WI38 (cell line): ENCODE measurements at regions not wholly inside any gene's neighbourhood (a gene's known extent, or its start where the extent isn't known, plus 50 kb on each side); places are given as distances from the start of the nearest gene placed in this dataset.

Experiments
- H3K4me3 ChIP-seq: 2 replicates; pipeline ENCODE4 v1.5.1; 2011; ENCODE audit warnings: low read depth, mild to moderate bottlenecking, control low read depth, low read length
- TF ChIP-seq, protein P1 (sequence below): IDR thresholded peaks from 2 replicates; pipeline ENCODE4 v1.5.1; 2012; ENCODE audit warnings: low read depth, mild to moderate bottlenecking, control low read depth, low read length

- TF ChIP-seq, protein P1, sequence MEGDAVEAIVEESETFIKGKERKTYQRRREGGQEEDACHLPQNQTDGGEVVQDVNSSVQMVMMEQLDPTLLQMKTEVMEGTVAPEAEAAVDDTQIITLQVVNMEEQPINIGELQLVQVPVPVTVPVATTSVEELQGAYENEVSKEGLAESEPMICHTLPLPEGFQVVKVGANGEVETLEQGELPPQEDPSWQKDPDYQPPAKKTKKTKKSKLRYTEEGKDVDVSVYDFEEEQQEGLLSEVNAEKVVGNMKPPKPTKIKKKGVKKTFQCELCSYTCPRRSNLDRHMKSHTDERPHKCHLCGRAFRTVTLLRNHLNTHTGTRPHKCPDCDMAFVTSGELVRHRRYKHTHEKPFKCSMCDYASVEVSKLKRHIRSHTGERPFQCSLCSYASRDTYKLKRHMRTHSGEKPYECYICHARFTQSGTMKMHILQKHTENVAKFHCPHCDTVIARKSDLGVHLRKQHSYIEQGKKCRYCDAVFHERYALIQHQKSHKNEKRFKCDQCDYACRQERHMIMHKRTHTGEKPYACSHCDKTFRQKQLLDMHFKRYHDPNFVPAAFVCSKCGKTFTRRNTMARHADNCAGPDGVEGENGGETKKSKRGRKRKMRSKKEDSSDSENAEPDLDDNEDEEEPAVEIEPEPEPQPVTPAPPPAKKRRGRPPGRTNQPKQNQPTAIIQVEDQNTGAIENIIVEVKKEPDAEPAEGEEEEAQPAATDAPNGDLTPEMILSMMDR, result no peak
- H3K4me3 ChIP-seq, result no peak overlapping the region
These were observed 135.4 kb upstream of the RPH3A start for GRCh38 chr12:112656141-112656540.

GRCh38 chr12:112664569-112664968 lies 127.0 kb upstream of the RPH3A start:
- TF ChIP-seq, protein P1, result no peak
- H3K4me3 ChIP-seq, result no peak overlapping the region

GRCh38 chr12:112665958-112666357 lies 125.6 kb upstream of the RPH3A start:
- H3K4me3 ChIP-seq, result no peak overlapping the region
- TF ChIP-seq, protein P1, result no peak

GRCh38 chr12:112671564-112671963 lies 120.0 kb upstream of the RPH3A start:
- TF ChIP-seq, protein P1, result no peak
- H3K4me3 ChIP-seq, result no peak overlapping the region

DNA sequence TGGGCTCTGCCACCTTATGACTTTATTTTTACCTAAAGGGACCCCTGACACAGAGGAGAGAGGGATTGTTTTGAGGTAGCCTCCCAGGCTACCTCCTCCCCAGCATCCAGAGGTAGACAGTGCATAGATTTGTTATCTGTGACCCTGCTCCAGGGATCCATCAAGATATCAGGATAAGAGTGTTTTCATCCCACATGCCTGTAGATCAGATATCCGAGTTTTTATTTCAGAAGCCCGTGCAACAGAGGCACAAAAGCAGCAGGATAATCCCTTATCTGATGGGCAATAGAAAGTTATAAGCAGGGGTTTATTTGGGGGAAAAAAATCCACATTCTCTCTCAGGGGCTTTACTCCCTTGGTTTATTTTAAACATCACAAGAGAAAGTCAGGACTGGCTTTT lies 117.0 kb upstream of the RPH3A start:
- TF ChIP-seq, protein P1, result no peak
- no peak overlapping the region for H3K4me3 ChIP-seq

- TF ChIP-seq, protein P1, result no peak
- H3K4me3 ChIP-seq, result no peak overlapping the region
These were observed 115.0 kb upstream of the RPH3A start for GRCh38 chr12:112676507-112676906.

- TF ChIP-seq, protein P1, result no peak
- no peak overlapping the region for H3K4me3 ChIP-seq
These were observed 114.3 kb upstream of the RPH3A start for GRCh38 chr12:112677050-112677765.
